GM12873 (cell line): ENCODE measurements at regions not wholly inside any gene's neighbourhood (a gene's known extent, or its start where the extent isn't known, plus 50 kb on each side); places are given as distances from the start of the nearest gene placed in this dataset.

Experiments
- CTCF ChIP-seq: IDR thresholded peaks from 2 replicates; pipeline ENCODE4 v1.5.1; 2012; ENCODE audit warnings: low read depth, mild to moderate bottlenecking, moderate library complexity, low read length, control low read depth; ENCODE audit not compliant: insufficient read depth; ENCODE audit errors: missing control alignments

- TF ChIP-seq CTCF = no peak
These were observed 305.7 kb downstream of the DHX15 start for GRCh38 chr4:24278693-24279092.

- no peak for TF ChIP-seq CTCF
These were observed 309.9 kb downstream of the DHX15 start for GRCh38 chr4:24274381-24274941.

- TF ChIP-seq CTCF = no peak
These were observed 311.2 kb downstream of the DHX15 start for GRCh38 chr4:24273136-24273535.

GRCh38 chr4:24266951-24267722, 317.2 kb downstream of the DHX15 start:
- TF ChIP-seq CTCF = no peak

- no peak for TF ChIP-seq CTCF
These were observed 318.4 kb downstream of the DHX15 start for GRCh38 chr4:24265989-24266388.

- TF ChIP-seq CTCF = no peak
These were observed 321.7 kb downstream of the DHX15 start for GRCh38 chr4:24262616-24263015.

- TF ChIP-seq CTCF = no peak
These were observed 322.3 kb downstream of the DHX15 start for GRCh38 chr4:24262084-24262483.
